ENCODE measurements at regions not wholly inside any gene's neighbourhood (a gene's known extent, or its start where the extent isn't known, plus 50 kb on each side); places are given as distances from the start of the nearest gene placed in this dataset.

DNA sequence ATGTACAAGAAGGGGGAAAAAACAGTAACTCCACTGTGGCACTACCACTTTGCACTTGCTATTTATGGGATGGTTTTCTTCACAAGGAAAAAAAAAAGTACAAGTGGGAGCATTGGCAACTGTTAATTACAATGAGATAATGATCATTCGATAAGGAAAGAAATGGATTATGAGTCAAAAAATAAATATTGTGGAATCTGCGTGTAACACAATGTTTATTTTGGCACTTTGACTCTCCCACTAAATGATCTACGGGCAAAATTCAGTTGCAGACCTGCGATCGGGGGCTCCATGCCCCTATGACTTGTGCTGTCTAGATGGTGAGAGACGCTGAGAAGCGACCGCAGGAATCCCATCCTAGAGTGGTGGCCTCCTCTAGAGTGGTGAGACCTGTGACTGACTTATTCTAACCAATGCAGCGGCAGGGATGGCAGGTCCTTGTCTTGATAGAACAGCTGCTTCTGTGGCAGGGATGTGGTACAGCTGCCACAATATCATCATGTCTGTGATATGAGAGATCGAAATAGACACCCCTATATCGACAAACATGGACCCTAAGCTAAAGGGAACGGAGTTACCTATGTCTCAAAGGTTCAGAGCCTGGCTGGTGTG lies 345.0 kb upstream of the KLF6 start:
- peak; percentile 38 for DNase-seq (ENCODE audit: low read depth)

GRCh38 chr10:4127518-4128315 lies 342.7 kb upstream of the KLF6 start:
- no peak for DNase-seq (ENCODE audit: low read depth)

DNA sequence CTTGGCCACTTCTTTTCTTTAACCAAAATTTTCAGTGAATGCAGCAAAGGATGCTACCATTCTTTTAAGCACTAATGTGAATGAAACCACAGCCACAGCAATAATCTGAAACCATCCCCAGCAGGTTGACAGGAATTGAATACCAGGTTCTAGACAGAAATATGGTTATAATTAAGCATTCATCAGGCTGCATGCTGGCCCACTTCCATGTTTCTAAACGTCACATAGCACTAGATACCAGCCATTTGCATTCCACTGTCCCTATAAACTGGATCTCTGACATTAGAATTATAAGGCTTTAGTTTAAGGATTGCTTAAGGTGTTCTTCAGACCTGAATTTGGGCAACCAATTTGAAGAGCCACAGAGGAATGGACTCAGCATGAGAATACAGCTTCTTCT lies 340.8 kb upstream of the KLF6 start:
- DNase-seq (ENCODE audit: low read depth) = no peak

DNA sequence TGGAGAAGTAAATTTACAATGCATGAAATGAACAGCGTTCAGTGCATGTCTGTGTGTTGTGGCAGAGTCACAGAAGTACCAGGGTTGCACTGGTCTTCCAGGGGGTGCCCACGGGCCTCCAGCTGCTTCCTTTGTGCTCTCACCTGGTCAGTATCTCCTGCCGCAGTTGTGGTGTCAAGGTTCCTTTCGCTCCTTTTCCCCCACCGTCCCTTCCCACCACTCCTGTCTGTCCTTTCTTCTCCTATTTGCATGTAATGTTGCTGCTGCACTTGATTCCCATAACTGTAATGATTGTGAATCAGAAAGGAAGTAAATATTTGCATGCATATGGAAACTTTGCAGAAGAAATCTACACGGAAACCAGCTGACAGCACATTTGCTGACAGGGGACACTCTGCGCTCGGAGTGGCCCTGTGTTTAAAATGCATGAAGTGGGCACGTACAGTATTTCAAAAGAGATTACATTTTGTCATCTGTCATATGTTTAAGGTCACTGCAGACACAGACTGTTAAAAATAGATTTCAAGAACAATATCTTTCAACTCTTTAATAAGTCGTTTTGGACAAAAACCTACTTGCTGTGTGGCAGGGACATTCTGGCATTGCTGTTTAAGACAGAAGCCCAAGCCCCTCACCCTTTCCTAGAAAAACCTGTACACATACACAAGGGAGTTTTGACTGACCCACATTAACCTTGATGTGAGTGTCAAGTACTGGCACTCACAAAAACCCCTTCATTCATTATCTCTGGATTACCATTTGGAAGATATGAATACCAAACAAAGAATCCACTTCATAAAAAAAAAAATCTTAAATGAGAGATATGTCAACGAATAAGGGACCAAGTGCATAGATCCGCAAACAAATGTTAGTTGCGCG lies 336.7 kb upstream of the KLF6 start:
- no peak for DNase-seq (ENCODE audit: low read depth)

GRCh38 chr10:4120096-4120853 lies 335.3 kb upstream of the KLF6 start:
- no peak for DNase-seq (ENCODE audit: low read depth)

DNA sequence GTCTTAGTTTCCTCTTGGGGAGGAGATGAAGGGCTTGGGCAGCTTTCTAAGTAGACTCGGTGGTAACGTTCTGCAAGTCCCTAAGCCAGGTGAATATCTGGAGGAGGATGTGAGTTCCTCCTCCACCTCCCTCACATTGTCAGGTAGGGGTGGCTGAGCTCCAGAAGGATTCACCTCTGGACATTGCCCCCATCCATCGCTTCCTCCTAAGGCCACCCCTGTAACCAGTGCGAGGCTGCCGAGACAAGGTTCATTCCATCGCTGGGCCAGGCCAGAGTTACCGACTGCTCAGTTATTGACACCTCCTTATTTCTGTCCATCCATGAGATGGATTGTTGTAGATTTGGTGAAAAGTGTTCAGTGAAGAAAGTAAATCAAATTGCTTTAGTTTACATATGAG lies 334.1 kb upstream of the KLF6 start:
- no peak for DNase-seq (ENCODE audit: low read depth)

- no peak for DNase-seq (ENCODE audit: low read depth)
These were observed 332.6 kb upstream of the KLF6 start for GRCh38 chr10:4117604-4118003.

- peak; percentile 33 for DNase-seq (ENCODE audit: low read depth)
These were observed 326.6 kb upstream of the KLF6 start for GRCh38 chr10:4111643-4112042.

DNA sequence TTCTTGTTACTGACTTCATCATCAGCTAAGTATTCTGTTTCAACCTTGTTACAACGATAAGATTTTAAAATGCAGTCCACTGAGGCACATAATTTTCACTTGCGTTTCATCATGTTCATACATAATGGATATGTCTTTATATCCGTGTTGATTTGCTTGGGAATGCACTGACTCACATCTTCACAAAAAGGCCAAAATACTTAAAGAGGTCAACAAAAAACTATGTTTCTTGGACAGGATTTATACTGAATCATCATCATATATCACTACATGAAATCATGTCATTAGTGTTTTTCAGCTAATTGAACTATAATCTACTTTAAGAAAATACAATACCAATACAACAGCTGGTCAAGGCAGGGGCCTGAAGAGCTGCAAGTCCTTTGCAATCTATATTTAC lies 324.5 kb upstream of the KLF6 start:
- DNase-seq (ENCODE audit: low read depth) = no peak

DNA sequence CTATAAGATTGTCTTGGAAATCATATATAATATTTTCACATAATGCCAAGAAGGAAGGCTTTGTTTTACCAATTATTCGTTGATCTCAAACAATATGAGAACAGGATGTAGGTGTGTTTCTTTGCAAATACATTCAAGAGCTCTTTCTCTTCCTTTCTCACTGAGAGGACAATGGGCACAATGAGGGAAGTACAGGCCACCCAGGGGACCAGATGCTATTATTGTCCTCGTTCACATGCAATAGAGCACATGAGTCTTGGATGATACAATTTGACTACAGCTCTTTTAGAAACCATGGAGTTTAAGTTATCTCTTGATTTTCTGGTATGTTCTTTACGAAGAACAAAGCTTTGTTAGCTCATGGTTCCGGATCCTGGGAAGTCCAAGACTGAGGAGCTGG lies 323.7 kb upstream of the KLF6 start:
- DNase-seq (ENCODE audit: low read depth) = no peak

GRCh38 chr10:4107285-4107851 lies 322.4 kb upstream of the KLF6 start:
- DNase-seq (ENCODE audit: low read depth) = no peak

- DNase-seq (ENCODE audit: low read depth) = no peak
These were observed 318.6 kb upstream of the KLF6 start for GRCh38 chr10:4103603-4104002.

GRCh38 chr10:4102802-4103344 lies 317.9 kb upstream of the KLF6 start:
- no peak for DNase-seq (ENCODE audit: low read depth)

DNA sequence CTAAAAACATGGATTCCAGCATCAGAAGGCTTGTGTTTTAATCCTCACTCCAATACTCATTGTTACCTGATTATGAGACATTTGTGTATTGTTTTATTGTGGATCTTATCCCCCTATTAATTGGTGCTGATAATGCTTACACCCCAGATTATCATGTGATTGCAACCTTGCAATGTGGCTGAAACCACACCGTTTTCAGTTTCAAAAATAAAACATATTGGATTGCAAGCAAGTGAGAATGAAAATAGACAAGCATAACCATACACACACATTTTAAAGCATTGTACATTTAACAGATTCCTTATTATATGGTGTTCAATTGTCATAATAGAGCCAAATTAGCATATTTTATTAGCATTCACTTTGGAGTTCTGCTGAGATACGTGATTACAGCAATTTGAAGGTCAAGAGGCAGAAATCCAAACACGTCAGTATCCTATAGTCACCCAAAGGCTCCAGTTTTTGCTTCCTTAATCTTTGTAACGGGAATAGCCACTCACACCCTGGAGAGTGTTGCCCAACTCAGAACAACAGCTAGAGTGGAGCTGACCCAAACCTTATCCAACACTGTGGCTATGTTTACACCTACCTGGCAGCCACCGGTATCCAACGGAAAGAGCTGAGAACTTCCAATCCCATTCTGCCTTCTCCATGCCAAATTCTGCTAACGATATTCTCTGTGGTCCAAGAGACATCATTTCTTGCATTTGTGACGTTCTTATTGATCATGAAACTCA lies 317.1 kb upstream of the KLF6 start:
- no peak for DNase-seq (ENCODE audit: low read depth)

- DNase-seq (ENCODE audit: low read depth) = peak; percentile 12
These were observed 315.4 kb upstream of the KLF6 start for GRCh38 chr10:4100380-4100779.

DNA sequence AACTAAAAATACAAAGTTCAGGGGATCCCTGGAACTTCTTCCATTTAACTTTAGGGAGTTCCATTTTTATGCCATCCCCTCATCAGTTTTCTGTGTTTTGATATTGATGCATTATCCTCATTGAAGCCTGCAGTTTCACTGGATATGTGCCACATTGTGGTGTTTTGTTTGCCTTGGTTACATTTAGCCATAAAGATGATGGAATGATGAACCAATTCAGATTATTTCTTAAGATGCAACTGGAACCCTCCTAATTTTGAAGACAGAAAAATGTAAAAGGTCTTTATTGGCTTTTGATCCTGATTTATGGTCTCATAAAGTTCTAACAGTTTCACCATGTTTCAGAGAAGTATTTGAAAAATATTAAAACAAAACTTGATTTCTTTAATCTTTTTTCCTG lies 314.2 kb upstream of the KLF6 start:
- DNase-seq (ENCODE audit: low read depth) = no peak

- no peak for DNase-seq (ENCODE audit: low read depth)
These were observed 310.3 kb upstream of the KLF6 start for GRCh38 chr10:4095166-4095917.

DNA sequence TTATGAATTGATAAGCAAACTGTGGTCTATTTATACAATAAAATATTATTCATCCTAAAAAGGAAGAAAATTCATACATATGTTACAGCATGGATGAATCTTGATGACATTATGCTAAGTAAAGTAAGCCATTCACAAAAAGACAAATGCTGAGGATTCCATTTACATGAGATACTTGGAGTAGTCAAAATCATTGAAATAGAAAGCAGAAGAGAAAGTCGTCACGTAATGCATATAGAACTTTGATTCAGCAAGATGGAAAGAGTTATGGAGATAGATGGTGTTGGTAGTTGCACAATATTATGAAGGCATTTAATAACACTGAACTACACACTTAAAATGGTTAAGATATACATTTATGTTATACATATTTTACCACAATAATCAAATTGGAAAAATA lies 309.7 kb upstream of the KLF6 start:
- DNase-seq (ENCODE audit: low read depth) = no peak

DNA sequence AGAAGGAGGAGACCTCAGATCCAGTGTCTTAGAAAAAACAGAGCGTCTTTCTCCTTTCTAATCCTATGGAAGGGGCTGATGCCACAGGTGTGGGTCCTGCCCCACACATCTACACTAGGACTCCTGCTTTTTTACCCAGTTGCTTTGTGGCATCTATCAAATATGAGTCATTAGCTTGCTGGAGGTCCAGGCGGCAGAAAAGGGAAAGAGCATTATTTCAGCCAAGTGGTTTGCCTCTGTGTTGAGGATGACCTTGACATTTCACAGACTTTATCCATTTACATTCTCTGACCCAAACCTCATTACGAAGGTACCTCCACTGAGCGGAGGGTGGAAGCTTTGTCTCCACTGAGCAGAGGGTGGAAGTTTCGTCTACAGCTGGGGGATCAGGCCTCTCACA lies 308.4 kb upstream of the KLF6 start:
- peak; percentile 21 for DNase-seq (ENCODE audit: low read depth)

Measured in myocyte (in vitro differentiated cells).